GM19035 (cell line): ENCODE measurements at regions not wholly inside any gene's neighbourhood (a gene's known extent, or its start where the extent isn't known, plus 50 kb on each side); places are given as distances from the start of the nearest gene placed in this dataset.

ENCODE experiments used
- ATAC-seq: cut with Tn5 transposase; IDR thresholded peaks from one replicate; pipeline ENCODE4 v1.9.1; 2021; ENCODE audit not compliant: unreplicated experiment

GRCh38 chr12:41897593-41897992, 247.1 kb downstream of the GXYLT1 start:
- no peak for ATAC-seq

- no peak for ATAC-seq
Measured at GRCh38 chr12:41893491-41893890, 251.2 kb downstream of the GXYLT1 start.

- ATAC-seq: no peak
Measured at GRCh38 chr12:41892302-41892701, 252.4 kb downstream of the GXYLT1 start.

- no peak for ATAC-seq
Measured at GRCh38 chr12:41891226-41891625, 253.4 kb downstream of the GXYLT1 start.

- ATAC-seq: no peak
Measured at GRCh38 chr12:41888285-41888684, 256.4 kb downstream of the GXYLT1 start.

GRCh38 chr12:41881891-41882805, 262.5 kb downstream of the GXYLT1 start:
- no peak for ATAC-seq

- no peak for ATAC-seq
Measured at GRCh38 chr12:41869432-41869831, 275.2 kb downstream of the GXYLT1 start.

- no peak for ATAC-seq
Measured at GRCh38 chr12:41866878-41867430, 277.7 kb downstream of the GXYLT1 start.

GRCh38 chr12:41856228-41856627, 288.4 kb downstream of the GXYLT1 start:
- ATAC-seq: no peak

- no peak for ATAC-seq
Measured at GRCh38 chr12:41850046-41850445, 294.6 kb downstream of the GXYLT1 start.

- ATAC-seq: no peak
Measured at GRCh38 chr12:41846718-41847117, 298.0 kb downstream of the GXYLT1 start.

- no peak for ATAC-seq
Measured at GRCh38 chr12:41836416-41836815, 308.3 kb downstream of the GXYLT1 start.

GRCh38 chr12:41835556-41835955, 309.1 kb downstream of the GXYLT1 start:
- ATAC-seq: no peak

- ATAC-seq: no peak
Measured at GRCh38 chr12:41819948-41820347, 324.7 kb downstream of the GXYLT1 start.

- ATAC-seq: no peak
Measured at GRCh38 chr12:41804026-41804425, 340.6 kb downstream of the GXYLT1 start.

- no peak for ATAC-seq
Measured at GRCh38 chr12:41802803-41803202, 341.9 kb downstream of the GXYLT1 start.

- ATAC-seq: no peak
Measured at GRCh38 chr12:41801261-41801660, 343.4 kb downstream of the GXYLT1 start.

- ATAC-seq: no peak
Measured at GRCh38 chr12:41799671-41800070, 345.0 kb downstream of the GXYLT1 start.

- ATAC-seq: no peak
Measured at GRCh38 chr12:41795910-41796309, 348.8 kb downstream of the GXYLT1 start.

GRCh38 chr12:41795051-41795600, 349.5 kb downstream of the GXYLT1 start:
- no peak for ATAC-seq

- no peak for ATAC-seq
Measured at GRCh38 chr12:41794336-41794735, 350.3 kb downstream of the GXYLT1 start.

- no peak for ATAC-seq
Measured at GRCh38 chr12:41784957-41785356, 359.7 kb downstream of the GXYLT1 start.
